SH-SY5Y (cell line): ENCODE measurements at regions not wholly inside any gene's neighbourhood (a gene's known extent, or its start where the extent isn't known, plus 50 kb on each side); places are given as distances from the start of the nearest gene placed in this dataset.

Experiments used
- GATA2 ChIP-seq: IDR thresholded peaks from 2 replicates; pipeline ENCODE4 v1.6.1; 2011; ENCODE audit warnings: mild to moderate bottlenecking, low read depth, low read length
- GATA3 ChIP-seq: IDR thresholded peaks from 2 replicates; pipeline ENCODE4 v1.6.1; 2011; ENCODE audit warnings: low read depth, mild to moderate bottlenecking, low read length, moderate library complexity

GRCh38 chr7:24157666-24158065 is 126.3 kb upstream of the NPY start:
- TF ChIP-seq GATA2 (no peak), GATA3 (no peak)
